HG03457 (cell line): ENCODE measurements at regions not wholly inside any gene's neighbourhood (a gene's known extent, or its start where the extent isn't known, plus 50 kb on each side); places are given as distances from the start of the nearest gene placed in this dataset.

Experiments used
- ATAC-seq: cut with Tn5 transposase; IDR thresholded peaks from one replicate; pipeline ENCODE4 v1.9.1; 2021; ENCODE audit warnings: moderate number of reproducible peaks; ENCODE audit not compliant: unreplicated experiment

GRCh38 chr10:21174715-21175495 lies 277.8 kb upstream of the NEBL start:
- ATAC-seq, result no peak

- no peak for ATAC-seq
Observed at GRCh38 chr10:21173802-21174714, 276.9 kb upstream of the NEBL start.

- ATAC-seq, result no peak
Observed at GRCh38 chr10:21172930-21173801, 276.1 kb upstream of the NEBL start.

- ATAC-seq, result no peak
Observed at GRCh38 chr10:21172542-21172929, 275.4 kb upstream of the NEBL start.

- no peak for ATAC-seq
Observed at GRCh38 chr10:21171936-21172541, 274.9 kb upstream of the NEBL start.

- no peak for ATAC-seq
Observed at GRCh38 chr10:21171197-21171935, 274.3 kb upstream of the NEBL start.

- no peak for ATAC-seq
Observed at GRCh38 chr10:21170216-21170615, 273.1 kb upstream of the NEBL start.

- ATAC-seq, result no peak
Observed at GRCh38 chr10:21169271-21169670, 272.2 kb upstream of the NEBL start.

- ATAC-seq, result no peak
Observed at GRCh38 chr10:21167288-21168010, 270.3 kb upstream of the NEBL start.

- ATAC-seq, result no peak
Observed at GRCh38 chr10:21166557-21167287, 269.6 kb upstream of the NEBL start.

- no peak for ATAC-seq
Observed at GRCh38 chr10:21165489-21165888, 268.4 kb upstream of the NEBL start.

- ATAC-seq, result no peak
Observed at GRCh38 chr10:21164687-21165086, 267.6 kb upstream of the NEBL start.

GRCh38 chr10:21162948-21163347 lies 265.8 kb upstream of the NEBL start:
- ATAC-seq, result no peak

- no peak for ATAC-seq
Observed at GRCh38 chr10:21161647-21162046, 264.5 kb upstream of the NEBL start.

- ATAC-seq, result no peak
Observed at GRCh38 chr10:21161090-21161625, 264.0 kb upstream of the NEBL start.

- no peak for ATAC-seq
Observed at GRCh38 chr10:21160116-21160515, 263.0 kb upstream of the NEBL start.

- no peak for ATAC-seq
Observed at GRCh38 chr10:21159669-21160068, 262.6 kb upstream of the NEBL start.

GRCh38 chr10:21158301-21158700 lies 261.2 kb upstream of the NEBL start:
- no peak for ATAC-seq
